Liver (tissue), 8 donors: ENCODE measurements at regions not wholly inside any gene's neighbourhood (a gene's known extent, or its start where the extent isn't known, plus 50 kb on each side); places are given as distances from the start of the nearest gene placed in this dataset.

Source experiments
- DNase-seq: peaks from one replicate; pipeline ENCODE4 v3.0.0-alpha.2; 2017; ENCODE audit warnings: low spot score
- H3K27ac ChIP-seq, 2 donors: one replicate each; pipeline ENCODE4 v1.7.0; 2013; ENCODE audit warnings: inconsistent platforms in 2 of 2, low read length in 2 of 2, control low read depth in 1 of 2, low read depth in 1 of 2, mild to moderate bottlenecking in 1 of 2
- H3K27me3 ChIP-seq, 4 donors: one replicate each; pipeline versions ENCODE4 v1.6.1 to v1.7.0; 2013; ENCODE audit warnings: low read length in 3 of 4, inconsistent platforms in 1 of 4, mild to moderate bottlenecking in 1 of 4, moderate library complexity in 1 of 4; ENCODE audit not compliant: control insufficient read depth in 4 of 4, insufficient read depth in 4 of 4
- H3K36me3 ChIP-seq, 4 donors: one replicate each; pipeline versions ENCODE4 v1.6.1 to v1.7.0; 2013; ENCODE audit warnings: low read length in 3 of 4, mild to moderate bottlenecking in 3 of 4, low read depth in 1 of 4, moderate library complexity in 1 of 4; ENCODE audit not compliant: control insufficient read depth in 4 of 4, insufficient read depth in 3 of 4
- H3K4me1 ChIP-seq, 4 donors: one replicate each; pipeline versions ENCODE4 v1.6.1 to v1.7.0; 2013; ENCODE audit warnings: low read length in 3 of 4, mild to moderate bottlenecking in 3 of 4, moderate library complexity in 1 of 4; ENCODE audit not compliant: control insufficient read depth in 4 of 4, insufficient read depth in 4 of 4
- H3K4me3 ChIP-seq, 3 donors: one replicate each; pipeline versions ENCODE4 v1.6.1 to v1.7.0; 2013; ENCODE audit warnings: low read length in 3 of 3, control low read depth in 1 of 3, low read depth in 1 of 3, mild to moderate bottlenecking in 1 of 3
- H3K9ac ChIP-seq, 2 donors: one replicate each; pipeline ENCODE4 v1.7.0; 2013; ENCODE audit warnings: low read length in 2 of 2, mild to moderate bottlenecking in 2 of 2, moderate library complexity in 2 of 2, control low read depth in 1 of 2, low read depth in 1 of 2
- H3K9me3 ChIP-seq, 4 donors: one replicate each; pipeline versions ENCODE4 v1.6.1 to v1.7.0; 2013; ENCODE audit warnings: low read length in 3 of 4; ENCODE audit not compliant: control insufficient read depth in 4 of 4
- EGR1 ChIP-seq, 2 donors: IDR thresholded peaks; 2 replicates each; pipeline ENCODE4 v1.6.1; 2016 to 2018; ENCODE audit warnings: antibody characterized with exemption in 2 of 2, low read depth in 2 of 2
- FOXA1 ChIP-seq: IDR thresholded peaks from 2 replicates; pipeline ENCODE4 v1.6.1; 2016; ENCODE audit warnings: antibody characterized with exemption
- FOXA2 ChIP-seq: IDR thresholded peaks from 2 replicates; pipeline ENCODE4 v1.6.1; 2016; ENCODE audit warnings: antibody characterized with exemption
- GABPA ChIP-seq, 2 donors: IDR thresholded peaks in 1 of 2; conservative IDR thresholded peaks in 1 of 2; 2 replicates each; pipeline ENCODE4 v1.6.1; 2016; ENCODE audit warnings: antibody characterized with exemption in 2 of 2, mild to moderate bottlenecking in 1 of 2, moderate library complexity in 1 of 2
- HNF4A ChIP-seq, 2 donors: conservative IDR thresholded peaks; 2 replicates each; pipeline ENCODE4 v1.6.1; 2016; ENCODE audit warnings: antibody characterized with exemption in 2 of 2, mild to moderate bottlenecking in 2 of 2
- HNF4G ChIP-seq: IDR thresholded peaks from 2 replicates; pipeline ENCODE4 v1.6.1; 2016; ENCODE audit warnings: antibody characterized with exemption
- JUND ChIP-seq, 2 donors: IDR thresholded peaks; 2 replicates each; pipeline ENCODE4 v1.6.1; 2016; ENCODE audit warnings: antibody characterized with exemption in 2 of 2
- NR2F2 ChIP-seq: IDR thresholded peaks from 2 replicates; pipeline ENCODE4 v1.6.1; 2016; ENCODE audit warnings: antibody characterized with exemption
- RAD21 ChIP-seq, 2 donors: IDR thresholded peaks; 2 replicates each; pipeline ENCODE4 v1.6.1; 2016; ENCODE audit warnings: antibody characterized with exemption in 2 of 2, mild to moderate bottlenecking in 2 of 2
- RXRA ChIP-seq, 2 donors: IDR thresholded peaks; 2 replicates each; pipeline ENCODE4 v1.6.1; 2017 to 2018; ENCODE audit warnings: antibody characterized with exemption in 2 of 2, mild to moderate bottlenecking in 1 of 2
- SP1 ChIP-seq: IDR thresholded peaks from 2 replicates; pipeline ENCODE4 v1.6.1; 2018; ENCODE audit warnings: antibody characterized with exemption, mild to moderate bottlenecking
- TAF1 ChIP-seq: conservative IDR thresholded peaks from 2 replicates; pipeline ENCODE4 v1.6.1; 2016; ENCODE audit warnings: antibody characterized with exemption, mild to moderate bottlenecking
- YY1 ChIP-seq: IDR thresholded peaks from 2 replicates; pipeline ENCODE4 v1.6.1; 2016; ENCODE audit warnings: antibody characterized with exemption, mild to moderate bottlenecking
- WGBS: extraction: QIAGEN DNeasy Blood & Tissue Kit; methylation state at CpG from one replicate; pipeline ENCODE4 v1.1.7; 2013; 5-methylcytosine and 5-hydroxymethylcytosine counted together
- TF ChIP-seq, protein P1 (sequence below): IDR thresholded peaks from 2 replicates; pipeline ENCODE4 v1.6.1; 2016; ENCODE audit warnings: antibody characterized with exemption, mild to moderate bottlenecking
- TF ChIP-seq, protein P2 (sequence below): IDR thresholded peaks from 2 replicates; pipeline ENCODE4 v1.6.1; 2016; ENCODE audit warnings: antibody characterized with exemption
- TF ChIP-seq, protein P3 (sequence below): IDR thresholded peaks from 2 replicates; pipeline ENCODE4 v1.6.1; 2016; ENCODE audit warnings: antibody characterized with exemption
- TF ChIP-seq, protein P4 (sequence below): IDR thresholded peaks from 2 replicates; pipeline ENCODE4 v1.6.1; 2016; ENCODE audit warnings: antibody characterized with exemption
- TF ChIP-seq, protein P5 (sequence below): fragments of 150-350 bp; IDR thresholded peaks from 2 replicates; pipeline ENCODE4 v1.5.1; 2017; ENCODE audit warnings: improper control_type of control experiment, low read depth, low read length; ENCODE audit not compliant: missing input control
- donor health status: healthy.
- donor health status: healthy.
- donor health status: healthy.
- donor health status: healthy.
- donor health status: healthy.

DNA sequence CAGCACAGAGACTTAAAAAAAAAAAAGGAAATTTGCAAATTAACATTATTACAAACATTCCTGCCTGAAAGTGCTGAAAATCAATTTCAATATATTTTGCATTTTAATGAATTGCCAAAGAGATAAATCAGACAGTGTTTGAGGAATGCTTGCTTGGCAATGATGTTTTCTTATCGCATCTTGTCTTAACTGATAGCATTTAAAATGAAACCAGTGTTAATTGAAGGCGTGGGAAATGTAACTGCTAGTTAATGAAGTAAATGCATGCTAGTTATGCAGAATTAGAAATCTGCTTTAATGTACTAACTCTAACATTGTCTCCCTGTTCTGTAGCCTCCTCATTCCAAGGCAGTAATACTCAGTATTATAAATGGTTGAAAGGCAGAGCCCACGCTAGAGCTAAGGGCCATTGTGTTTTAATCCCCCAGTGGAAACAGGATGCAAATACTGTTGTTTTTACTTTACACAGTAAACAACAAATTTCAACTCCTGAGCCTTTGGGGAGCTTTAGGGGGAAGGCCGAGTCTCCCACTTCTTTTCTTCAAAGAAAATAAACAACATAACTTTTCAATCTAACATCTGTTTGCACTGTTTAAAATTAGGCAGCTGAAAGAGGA is 586.9 kb downstream of the TLE4 start (continued):
- TF ChIP-seq, protein P1, sequence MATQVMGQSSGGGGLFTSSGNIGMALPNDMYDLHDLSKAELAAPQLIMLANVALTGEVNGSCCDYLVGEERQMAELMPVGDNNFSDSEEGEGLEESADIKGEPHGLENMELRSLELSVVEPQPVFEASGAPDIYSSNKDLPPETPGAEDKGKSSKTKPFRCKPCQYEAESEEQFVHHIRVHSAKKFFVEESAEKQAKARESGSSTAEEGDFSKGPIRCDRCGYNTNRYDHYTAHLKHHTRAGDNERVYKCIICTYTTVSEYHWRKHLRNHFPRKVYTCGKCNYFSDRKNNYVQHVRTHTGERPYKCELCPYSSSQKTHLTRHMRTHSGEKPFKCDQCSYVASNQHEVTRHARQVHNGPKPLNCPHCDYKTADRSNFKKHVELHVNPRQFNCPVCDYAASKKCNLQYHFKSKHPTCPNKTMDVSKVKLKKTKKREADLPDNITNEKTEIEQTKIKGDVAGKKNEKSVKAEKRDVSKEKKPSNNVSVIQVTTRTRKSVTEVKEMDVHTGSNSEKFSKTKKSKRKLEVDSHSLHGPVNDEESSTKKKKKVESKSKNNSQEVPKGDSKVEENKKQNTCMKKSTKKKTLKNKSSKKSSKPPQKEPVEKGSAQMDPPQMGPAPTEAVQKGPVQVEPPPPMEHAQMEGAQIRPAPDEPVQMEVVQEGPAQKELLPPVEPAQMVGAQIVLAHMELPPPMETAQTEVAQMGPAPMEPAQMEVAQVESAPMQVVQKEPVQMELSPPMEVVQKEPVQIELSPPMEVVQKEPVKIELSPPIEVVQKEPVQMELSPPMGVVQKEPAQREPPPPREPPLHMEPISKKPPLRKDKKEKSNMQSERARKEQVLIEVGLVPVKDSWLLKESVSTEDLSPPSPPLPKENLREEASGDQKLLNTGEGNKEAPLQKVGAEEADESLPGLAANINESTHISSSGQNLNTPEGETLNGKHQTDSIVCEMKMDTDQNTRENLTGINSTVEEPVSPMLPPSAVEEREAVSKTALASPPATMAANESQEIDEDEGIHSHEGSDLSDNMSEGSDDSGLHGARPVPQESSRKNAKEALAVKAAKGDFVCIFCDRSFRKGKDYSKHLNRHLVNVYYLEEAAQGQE, result no peak
- TF ChIP-seq EGR1 (IDR thresholded peaks at IDR 0.05; ENCODE audit: low read depth in 2 of 2) (no peak), HNF4A (conservative IDR thresholded peaks at IDR 0.05) (no peak), SP1 (no peak), HNF4G (no peak), RAD21 (IDR thresholded peaks at IDR 0.05) (no peak)
- TF ChIP-seq, protein P2, sequence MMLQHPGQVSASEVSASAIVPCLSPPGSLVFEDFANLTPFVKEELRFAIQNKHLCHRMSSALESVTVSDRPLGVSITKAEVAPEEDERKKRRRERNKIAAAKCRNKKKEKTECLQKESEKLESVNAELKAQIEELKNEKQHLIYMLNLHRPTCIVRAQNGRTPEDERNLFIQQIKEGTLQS, result no peak

DNA sequence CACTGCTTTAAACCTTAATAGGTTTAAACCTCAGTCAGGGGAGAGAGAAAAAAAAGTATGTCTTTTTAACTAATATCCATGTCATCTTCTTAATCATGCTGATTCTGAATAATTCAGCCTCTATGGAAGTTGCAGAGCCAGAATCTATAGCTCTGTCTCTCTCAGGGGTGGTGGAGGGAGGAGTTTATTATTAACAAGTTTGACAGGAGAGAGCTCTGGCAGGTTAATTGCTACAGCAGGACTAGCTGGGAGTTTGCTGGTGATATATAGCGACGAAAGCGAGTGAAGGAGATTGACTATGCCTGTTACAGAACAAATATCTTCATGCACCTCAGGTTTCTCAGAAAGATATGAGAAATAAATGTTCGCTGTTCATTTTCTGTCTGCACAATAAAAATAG is 586.4 kb downstream of the TLE4 start:
- TF ChIP-seq, protein P1, result no peak
- TF ChIP-seq NR2F2, result no peak
- no peak for TF ChIP-seq YY1
- TF ChIP-seq RXRA (IDR thresholded peaks at IDR 0.05), result no peak
- TF ChIP-seq RAD21 (IDR thresholded peaks at IDR 0.05), result no peak
- DNase-seq, result no peak
- no peaks in the 10 kb centered on the region for H3K36me3 ChIP-seq
- H3K9ac ChIP-seq, result no peak overlapping the region
- H3K4me1 ChIP-seq, result no peaks in the 10 kb centered on the region
- H3K27me3 ChIP-seq, result peaks cover 0 to 6% (median 3%) of the 10 kb centered on the region in 4 donors
- no peaks in the 10 kb centered on the region for H3K9me3 ChIP-seq
- H3K4me3 ChIP-seq, result no peak overlapping the region
- 42% methylated on average over 4 of the region's 4 CpGs for WGBS
- H3K27ac ChIP-seq, result no peak overlapping the region

DNA sequence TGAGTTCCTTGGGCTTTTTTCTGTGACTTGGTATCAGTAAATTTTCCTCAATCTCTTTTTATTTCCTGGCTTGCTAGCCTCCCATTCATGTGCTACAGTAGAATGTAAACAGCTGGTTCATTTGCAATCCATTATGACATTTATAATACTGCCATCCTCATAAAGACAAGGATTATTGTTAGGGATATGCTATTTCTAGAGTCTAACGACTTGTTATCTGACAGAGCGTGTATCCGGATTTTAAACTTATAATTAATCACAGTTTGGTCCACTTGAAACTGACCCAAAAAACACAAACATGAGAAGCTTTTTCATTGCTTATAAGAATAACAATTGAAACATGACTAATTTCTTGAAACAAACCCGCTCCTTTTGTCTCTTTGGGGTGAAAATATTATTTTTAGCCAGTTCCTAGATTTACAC is 585.8 kb downstream of the TLE4 start:
- Histone ChIP-seq H3K4me3 (no peak overlapping the region), H3K9me3 (peaks cover 0 to 1% (median 0%) of the 10 kb centered on the region in 4 donors), H3K9ac (no peak overlapping the region), H3K4me1 (no peaks in the 10 kb centered on the region), H3K27me3 (peaks cover 0 to 6% (median 3%) of the 10 kb centered on the region in 4 donors), H3K36me3 (no peaks in the 10 kb centered on the region), H3K27ac (no peak overlapping the region)
- DNase-seq, result no peak
- 67% methylated on average over 4 of the region's 4 CpGs for WGBS
- TF ChIP-seq SP1, result no peak
- TF ChIP-seq, protein P3, sequence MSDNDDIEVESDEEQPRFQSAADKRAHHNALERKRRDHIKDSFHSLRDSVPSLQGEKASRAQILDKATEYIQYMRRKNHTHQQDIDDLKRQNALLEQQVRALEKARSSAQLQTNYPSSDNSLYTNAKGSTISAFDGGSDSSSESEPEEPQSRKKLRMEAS, result no peak
- TF ChIP-seq RXRA (IDR thresholded peaks at IDR 0.05), result no peak
- TF ChIP-seq FOXA2, result no peak
- no peak for TF ChIP-seq JUND (IDR thresholded peaks at IDR 0.05)
- no peak for TF ChIP-seq NR2F2
- no peak for TF ChIP-seq GABPA (IDR thresholded peaks at IDR 0.05 in 1 of 2, conservative IDR thresholded peaks at IDR 0.05 in 1 of 2)
- TF ChIP-seq YY1, result no peak
- TF ChIP-seq RAD21 (IDR thresholded peaks at IDR 0.05), result no peak
- TF ChIP-seq, protein P4, sequence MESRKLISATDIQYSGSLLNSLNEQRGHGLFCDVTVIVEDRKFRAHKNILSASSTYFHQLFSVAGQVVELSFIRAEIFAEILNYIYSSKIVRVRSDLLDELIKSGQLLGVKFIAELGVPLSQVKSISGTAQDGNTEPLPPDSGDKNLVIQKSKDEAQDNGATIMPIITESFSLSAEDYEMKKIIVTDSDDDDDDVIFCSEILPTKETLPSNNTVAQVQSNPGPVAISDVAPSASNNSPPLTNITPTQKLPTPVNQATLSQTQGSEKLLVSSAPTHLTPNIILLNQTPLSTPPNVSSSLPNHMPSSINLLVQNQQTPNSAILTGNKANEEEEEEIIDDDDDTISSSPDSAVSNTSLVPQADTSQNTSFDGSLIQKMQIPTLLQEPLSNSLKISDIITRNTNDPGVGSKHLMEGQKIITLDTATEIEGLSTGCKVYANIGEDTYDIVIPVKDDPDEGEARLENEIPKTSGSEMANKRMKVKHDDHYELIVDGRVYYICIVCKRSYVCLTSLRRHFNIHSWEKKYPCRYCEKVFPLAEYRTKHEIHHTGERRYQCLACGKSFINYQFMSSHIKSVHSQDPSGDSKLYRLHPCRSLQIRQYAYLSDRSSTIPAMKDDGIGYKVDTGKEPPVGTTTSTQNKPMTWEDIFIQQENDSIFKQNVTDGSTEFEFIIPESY, result no peak
- TF ChIP-seq TAF1, result no peak
- no peak for TF ChIP-seq EGR1 (IDR thresholded peaks at IDR 0.05; ENCODE audit: low read depth in 2 of 2)
- no peak for TF ChIP-seq HNF4A (conservative IDR thresholded peaks at IDR 0.05)
- TF ChIP-seq, protein P5, sequence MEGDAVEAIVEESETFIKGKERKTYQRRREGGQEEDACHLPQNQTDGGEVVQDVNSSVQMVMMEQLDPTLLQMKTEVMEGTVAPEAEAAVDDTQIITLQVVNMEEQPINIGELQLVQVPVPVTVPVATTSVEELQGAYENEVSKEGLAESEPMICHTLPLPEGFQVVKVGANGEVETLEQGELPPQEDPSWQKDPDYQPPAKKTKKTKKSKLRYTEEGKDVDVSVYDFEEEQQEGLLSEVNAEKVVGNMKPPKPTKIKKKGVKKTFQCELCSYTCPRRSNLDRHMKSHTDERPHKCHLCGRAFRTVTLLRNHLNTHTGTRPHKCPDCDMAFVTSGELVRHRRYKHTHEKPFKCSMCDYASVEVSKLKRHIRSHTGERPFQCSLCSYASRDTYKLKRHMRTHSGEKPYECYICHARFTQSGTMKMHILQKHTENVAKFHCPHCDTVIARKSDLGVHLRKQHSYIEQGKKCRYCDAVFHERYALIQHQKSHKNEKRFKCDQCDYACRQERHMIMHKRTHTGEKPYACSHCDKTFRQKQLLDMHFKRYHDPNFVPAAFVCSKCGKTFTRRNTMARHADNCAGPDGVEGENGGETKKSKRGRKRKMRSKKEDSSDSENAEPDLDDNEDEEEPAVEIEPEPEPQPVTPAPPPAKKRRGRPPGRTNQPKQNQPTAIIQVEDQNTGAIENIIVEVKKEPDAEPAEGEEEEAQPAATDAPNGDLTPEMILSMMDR, result no peak
- no peak for TF ChIP-seq FOXA1
